Natural killer cell treated with Interleukin-12 subunit alpha and Interleukin-12 subunit beta and Interleukin-15 and Interleukin-18, amount 100 ng/mL, for 72 hours (primary cell): ENCODE measurements at regions not wholly inside any gene's neighbourhood (a gene's known extent, or its start where the extent isn't known, plus 50 kb on each side); places are given as distances from the start of the nearest gene placed in this dataset.
A peak's percentile ranks its signal among the peaks of the same experiment; 100 is the strongest.

Experiments used
- ATAC-seq, 2 donors: fragments of 150-1000 bp; cut with Tn5 transposase in 1 of 2; sonication (Bioruptor Pico), chemical (Tn5 transposase) in 1 of 2; 2 replicates each; pipeline ENCODE4 v1.10.0; 2021
- DNase-seq: peaks from one replicate; pipeline ENCODE4 v3.0.0; 2022; ENCODE audit warnings: low spot score
- H3K27ac Mint-ChIP-seq, 2 donors: 1 replicate in 1 of 2; 2 replicates in 1 of 2; pipeline ENCODE4 v1.8.0; 2022; ENCODE audit warnings: mixed read lengths in 2 of 2, mild to moderate bottlenecking in 1 of 2, moderate library complexity in 1 of 2
- H3K27me3 Mint-ChIP-seq, 2 donors: 1 replicate in 1 of 2; 2 replicates in 1 of 2; pipeline ENCODE4 v1.8.0; 2022; ENCODE audit warnings: mixed read lengths in 2 of 2
- H3K36me3 Mint-ChIP-seq: one replicate; pipeline ENCODE4 v1.8.0; 2022; ENCODE audit warnings: mixed read lengths
- H3K4me1 Mint-ChIP-seq, 2 donors: 1 replicate in 1 of 2; 2 replicates in 1 of 2; pipeline ENCODE4 v1.8.0; 2022; ENCODE audit warnings: low read depth in 2 of 2, mixed read lengths in 2 of 2, mild to moderate bottlenecking in 1 of 2
- H3K4me3 Mint-ChIP-seq: one replicate; pipeline ENCODE4 v1.8.0; 2022; ENCODE audit warnings: mixed read lengths
- H3K9me3 Mint-ChIP-seq: 2 replicates; pipeline ENCODE4 v1.8.0; 2022; ENCODE audit warnings: mixed read lengths

- Mint-ChIP-seq H3K27me3 (peaks cover 0 to 7% of the 10 kb centered on the region in 2 donors), H3K36me3 (peaks cover 4% of the 10 kb centered on the region), H3K27ac (no peak overlapping the region), H3K9me3 (no peaks in the 10 kb centered on the region), H3K4me3 (no peak overlapping the region), H3K4me1 (no peaks in the 10 kb centered on the region)
- ATAC-seq (no peak), DNase-seq (no peak)
Measured at GRCh38 chrX:42135583-42136228, 212.4 kb upstream of the CASK start.

- H3K9me3 Mint-ChIP-seq = no peaks in the 10 kb centered on the region
- H3K27me3 Mint-ChIP-seq = peaks cover 0 to 11% of the 10 kb centered on the region in 2 donors
- DNase-seq (no peak), ATAC-seq (no peak)
- H3K36me3 Mint-ChIP-seq = no peaks in the 10 kb centered on the region
- H3K4me3 Mint-ChIP-seq = no peak overlapping the region
- H3K27ac Mint-ChIP-seq = no peak overlapping the region
- H3K4me1 Mint-ChIP-seq = peaks cover 5 to 27% of the 10 kb centered on the region in 2 donors
Measured at GRCh38 chrX:42131856-42132255, 208.5 kb upstream of the CASK start.

GRCh38 chrX:42129022-42129940 is 205.9 kb upstream of the CASK start:
- Mint-ChIP-seq H3K36me3 (no peaks in the 10 kb centered on the region), H3K27me3 (peaks cover 0 to 10% of the 10 kb centered on the region in 2 donors), H3K4me3 (peak overlapping the region; percentile 53), H3K4me1 (peaks cover 5 to 32% of the 10 kb centered on the region in 2 donors), H3K9me3 (no peaks in the 10 kb centered on the region), H3K27ac (peak overlapping the region in 1 of 2 donors; percentile 79)
- no peak for DNase-seq
- ATAC-seq = no peak

GRCh38 chrX:42128587-42128986 is 205.2 kb upstream of the CASK start:
- Mint-ChIP-seq H3K27me3 (peaks cover 0 to 10% of the 10 kb centered on the region in 2 donors), H3K27ac (peak overlapping the region in 1 of 2 donors; percentile 79), H3K36me3 (no peaks in the 10 kb centered on the region), H3K4me1 (peaks cover 5 to 32% of the 10 kb centered on the region in 2 donors), H3K9me3 (no peaks in the 10 kb centered on the region), H3K4me3 (peak overlapping the region; percentile 53)
- DNase-seq = no peak
- no peak for ATAC-seq

- Mint-ChIP-seq H3K4me3 (peak overlapping the region; percentile 53), H3K36me3 (no peaks in the 10 kb centered on the region), H3K27me3 (peaks cover 0 to 10% of the 10 kb centered on the region in 2 donors), H3K4me1 (peaks cover 5 to 32% of the 10 kb centered on the region in 2 donors), H3K9me3 (no peaks in the 10 kb centered on the region), H3K27ac (peak overlapping the region in 1 of 2 donors; percentile 79)
- DNase-seq (no peak), ATAC-seq (peak in 1 of 2 donors; percentile 61)
Measured at GRCh38 chrX:42128020-42128419, 204.7 kb upstream of the CASK start.

GRCh38 chrX:42127563-42127962 is 204.2 kb upstream of the CASK start:
- Mint-ChIP-seq H3K36me3 (no peaks in the 10 kb centered on the region), H3K9me3 (no peaks in the 10 kb centered on the region), H3K27me3 (peaks cover 0 to 10% of the 10 kb centered on the region in 2 donors), H3K4me3 (peak overlapping the region; percentile 53), H3K27ac (peak overlapping the region in 1 of 2 donors; percentile 79), H3K4me1 (peaks cover 5 to 32% of the 10 kb centered on the region in 2 donors)
- DNase-seq (no peak), ATAC-seq (no peak)

GRCh38 chrX:42123369-42123768 is 200.0 kb upstream of the CASK start:
- ATAC-seq = no peak
- Mint-ChIP-seq H3K9me3 (no peaks in the 10 kb centered on the region), H3K36me3 (no peaks in the 10 kb centered on the region), H3K4me3 (no peak overlapping the region), H3K4me1 (peaks cover 0 to 19% of the 10 kb centered on the region in 2 donors), H3K27ac (no peak overlapping the region), H3K27me3 (no peaks in the 10 kb centered on the region)
- DNase-seq = no peak

GRCh38 chrX:42119076-42119475 is 195.7 kb upstream of the CASK start:
- Mint-ChIP-seq H3K4me1 (no peaks in the 10 kb centered on the region), H3K9me3 (no peaks in the 10 kb centered on the region), H3K4me3 (no peak overlapping the region), H3K27me3 (peaks cover 0 to 2% of the 10 kb centered on the region in 2 donors), H3K36me3 (no peaks in the 10 kb centered on the region), H3K27ac (no peak overlapping the region)
- ATAC-seq = no peak
- DNase-seq = no peak

GRCh38 chrX:42117318-42117717 is 194.0 kb upstream of the CASK start:
- Mint-ChIP-seq H3K27ac (no peak overlapping the region), H3K4me3 (no peak overlapping the region), H3K36me3 (no peaks in the 10 kb centered on the region), H3K4me1 (no peaks in the 10 kb centered on the region), H3K27me3 (peaks cover 0 to 8% of the 10 kb centered on the region in 2 donors), H3K9me3 (no peaks in the 10 kb centered on the region)
- no peak for DNase-seq
- no peak for ATAC-seq

GRCh38 chrX:42109428-42109827 is 186.1 kb upstream of the CASK start:
- Mint-ChIP-seq H3K9me3 (no peaks in the 10 kb centered on the region), H3K4me1 (peaks cover 0 to 19% of the 10 kb centered on the region in 2 donors), H3K27me3 (peaks cover 0 to 13% of the 10 kb centered on the region in 2 donors), H3K4me3 (no peak overlapping the region), H3K27ac (no peak overlapping the region), H3K36me3 (no peaks in the 10 kb centered on the region)
- ATAC-seq (no peak), DNase-seq (no peak)

GRCh38 chrX:42107495-42108488 is 184.4 kb upstream of the CASK start:
- no peak for DNase-seq
- H3K27me3 Mint-ChIP-seq = peaks cover 0 to 15% of the 10 kb centered on the region in 2 donors
- H3K36me3 Mint-ChIP-seq = no peaks in the 10 kb centered on the region
- H3K9me3 Mint-ChIP-seq = no peaks in the 10 kb centered on the region
- peak overlapping the region; percentile 30 for H3K4me3 Mint-ChIP-seq
- H3K4me1 Mint-ChIP-seq = peaks cover 0 to 19% of the 10 kb centered on the region in 2 donors
- H3K27ac Mint-ChIP-seq = peak overlapping the region in 1 of 2 donors; percentile 66
- peak; percentile 76 to 96 for ATAC-seq

- H3K36me3 Mint-ChIP-seq = no peaks in the 10 kb centered on the region
- peaks cover 0 to 12% of the 10 kb centered on the region in 2 donors for H3K27me3 Mint-ChIP-seq
- no peak overlapping the region for H3K4me3 Mint-ChIP-seq
- H3K9me3 Mint-ChIP-seq = no peaks in the 10 kb centered on the region
- ATAC-seq (no peak), DNase-seq (no peak)
- H3K27ac Mint-ChIP-seq = peak overlapping the region in 1 of 2 donors; percentile 66
- peaks cover 0 to 19% of the 10 kb centered on the region in 2 donors for H3K4me1 Mint-ChIP-seq
Measured at GRCh38 chrX:42106556-42106955, 183.2 kb upstream of the CASK start.
